Lung (tissue), 12 donors: ENCODE measurements at regions not wholly inside any gene's neighbourhood (a gene's known extent, or its start where the extent isn't known, plus 50 kb on each side); places are given as distances from the start of the nearest gene placed in this dataset. TPM values are rescaled to one million over a fixed set of nuclear protein-coding genes. Genes with fewer than 3 reads are reported as not detected.
"Not testable (repeated sequence)": the region's sequence is repeated elsewhere in the genome, so short reads cannot be mapped to it uniquely, and the experiment has no call there.

ENCODE experiments used
- ATAC-seq: fragments of 200-7000 bp; cut with Tn5 transposase; one replicate; pipeline ENCODE4 v1.9.1; 2020; ENCODE audit warnings: moderate number of reproducible peaks; ENCODE audit not compliant: insufficient read depth, low FRiP score
- DNase-seq, 3 donors: peaks; one replicate each; pipeline ENCODE4 v3.0.0-alpha.2; 2013 to 2017
- H3K27ac ChIP-seq, 2 donors: one replicate each; pipeline ENCODE4 v1.5.1; 2013; ENCODE audit warnings: mild to moderate bottlenecking in 2 of 2, moderate library complexity in 2 of 2, control low read depth in 1 of 2, inconsistent platforms in 1 of 2, low read depth in 1 of 2, low read length in 1 of 2
- H3K27me3 ChIP-seq, 3 donors: one replicate each; pipeline ENCODE4 v1.5.1; 2013; ENCODE audit warnings: low read length in 2 of 3; ENCODE audit not compliant: control insufficient read depth in 3 of 3, insufficient read depth in 3 of 3
- H3K36me3 ChIP-seq, 4 donors: one replicate each; pipeline ENCODE4 v1.5.1; 2013; ENCODE audit warnings: low read length in 4 of 4, mild to moderate bottlenecking in 1 of 4, moderate library complexity in 1 of 4; ENCODE audit not compliant: control insufficient read depth in 4 of 4, insufficient read depth in 4 of 4
- H3K4me1 ChIP-seq, 5 donors: one replicate each; pipeline ENCODE4 v1.5.1; 2013; ENCODE audit warnings: low read length in 5 of 5, mild to moderate bottlenecking in 2 of 5, moderate library complexity in 1 of 5; ENCODE audit not compliant: control insufficient read depth in 5 of 5, insufficient read depth in 5 of 5
- H3K4me3 ChIP-seq: one replicate; pipeline ENCODE4 v1.5.1; 2013; ENCODE audit warnings: mild to moderate bottlenecking, control low read depth, moderate library complexity
- H3K9ac ChIP-seq, 2 donors: one replicate each; pipeline ENCODE4 v1.5.1; 2013; ENCODE audit warnings: low read length in 2 of 2, control low read depth in 1 of 2; ENCODE audit not compliant: insufficient read depth in 1 of 2
- H3K9me3 ChIP-seq, 4 donors: one replicate each; pipeline ENCODE4 v1.5.1; 2013; ENCODE audit warnings: low read length in 3 of 4, mild to moderate bottlenecking in 1 of 4, moderate library complexity in 1 of 4; ENCODE audit not compliant: control insufficient read depth in 4 of 4, insufficient read depth in 3 of 4
- CTCF ChIP-seq: IDR thresholded peaks from 2 replicates; pipeline ENCODE4 v1.5.1; 2012; ENCODE audit warnings: mild to moderate bottlenecking; ENCODE audit errors: control extremely low read depth, extremely low read depth
- WGBS, 2 donors: extraction: QIAGEN DNeasy Blood & Tissue Kit; methylation state at CpG; one replicate each; pipeline ENCODE4 v1.1.7; 2013; 5-methylcytosine and 5-hydroxymethylcytosine counted together
- small RNA-seq: library from RNA; depleted of rRNA; stranded (forward); fragments of <200 nt; gene quantifications from one replicate; pipeline ENCODE3, GENCODE V24; 2014; ENCODE audit warnings: low replicate concordance
- donor health status: control.
- donor health status: control.
- donor health status: Bipolar disorder and iron deficiency.
- donor health status: healthy.
- donor health status: DM: yes; HTN: yes; CAD: no.

GRCh38 chr5:86557920-86558319, 59.8 kb upstream of the COX7C start:
- TF ChIP-seq CTCF: no peak
- no peak for DNase-seq
- ATAC-seq: no peak
- peaks cover 0 to 4% (median under 1%) of the 10 kb centered on the region in 4 donors for H3K9me3 ChIP-seq
- H3K36me3 ChIP-seq: no peaks in the 10 kb centered on the region
- no peak overlapping the region for H3K27ac ChIP-seq
- H3K27me3 ChIP-seq: no peaks in the 10 kb centered on the region
- no peak overlapping the region for H3K4me3 ChIP-seq
- H3K4me1 ChIP-seq: no peaks in the 10 kb centered on the region
- H3K9ac ChIP-seq: no peak overlapping the region

GRCh38 chr5:86565197-86565789, 52.4 kb upstream of the COX7C start:
- Histone ChIP-seq H3K27ac (no peak overlapping the region), H3K9me3 (no peaks in the 10 kb centered on the region), H3K4me1 (no peaks in the 10 kb centered on the region), H3K9ac (no peak overlapping the region), H3K4me3 (no peak overlapping the region), H3K27me3 (no peaks in the 10 kb centered on the region), H3K36me3 (no peaks in the 10 kb centered on the region)
- no peak for TF ChIP-seq CTCF
- DNase-seq (no peak), ATAC-seq (no peak)
- 63 to 68% methylated on average over 8 of the region's 8 CpGs for WGBS, 2 donors

- H3K36me3 ChIP-seq, ATAC-seq, H3K27ac ChIP-seq, H3K9me3 ChIP-seq, H3K27me3 ChIP-seq, H3K4me3 ChIP-seq, H3K9ac ChIP-seq, H3K4me1 ChIP-seq, DNase-seq: not testable (repeated sequence)
- 72 to 77% methylated on average over 3 of the region's 3 CpGs for WGBS, 2 donors
Measured at GRCh38 chr5:86566030-86566429, 51.7 kb upstream of the COX7C start.

Small RNA genes lying in the stretch of these regions (small RNA-seq; reads per million reads assigned to genes)
- not detected for gene RBBP4P6
